HG03521 (cell line): ENCODE measurements at regions not wholly inside any gene's neighbourhood (a gene's known extent, or its start where the extent isn't known, plus 50 kb on each side); places are given as distances from the start of the nearest gene placed in this dataset.
"Not testable (repeated sequence)": the region's sequence is repeated elsewhere in the genome, so short reads cannot be mapped to it uniquely, and the experiment has no call there.

Source experiments
- ATAC-seq: cut with Tn5 transposase; IDR thresholded peaks from one replicate; pipeline ENCODE4 v1.9.1; 2021; ENCODE audit warnings: mild to moderate bottlenecking, moderate library complexity; ENCODE audit not compliant: unreplicated experiment

DNA sequence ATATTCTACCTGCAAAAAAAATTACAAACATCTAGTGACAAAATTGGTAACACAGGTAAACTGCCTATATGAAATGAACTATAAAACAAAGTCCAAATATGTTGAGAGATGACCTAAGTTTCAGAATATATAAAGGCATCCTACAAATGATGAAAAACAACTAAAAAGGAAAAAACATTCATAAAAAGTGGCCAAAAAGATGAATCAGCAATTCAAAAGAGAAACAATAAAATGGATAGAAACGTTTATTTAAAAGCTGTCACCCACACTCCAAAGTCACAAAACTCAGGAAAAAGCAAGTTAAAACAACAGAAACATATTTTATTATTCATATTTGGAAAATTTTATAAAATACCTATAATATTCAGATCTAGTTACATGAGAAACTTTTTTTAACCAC lies 106.5 kb upstream of the DCN start:
- no peak for ATAC-seq

DNA sequence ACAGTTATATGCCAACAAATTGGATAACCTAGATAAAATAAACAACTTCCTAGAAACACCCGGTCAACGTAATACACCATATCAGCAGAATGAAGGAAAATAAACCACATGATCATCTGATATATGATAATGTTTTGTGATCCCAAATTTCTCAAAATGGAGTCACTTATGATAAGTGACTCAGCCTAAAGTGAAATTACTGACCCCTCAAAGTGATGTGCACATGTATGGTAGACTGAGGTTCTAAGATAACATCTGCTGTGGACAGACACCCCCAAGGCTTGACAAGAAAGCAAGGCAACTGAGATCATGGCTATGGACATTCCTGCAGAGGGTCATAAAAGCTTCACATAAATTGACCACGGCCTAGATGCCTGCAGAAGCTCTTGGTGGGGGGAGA lies 105.1 kb upstream of the DCN start:
- ATAC-seq: no peak

DNA sequence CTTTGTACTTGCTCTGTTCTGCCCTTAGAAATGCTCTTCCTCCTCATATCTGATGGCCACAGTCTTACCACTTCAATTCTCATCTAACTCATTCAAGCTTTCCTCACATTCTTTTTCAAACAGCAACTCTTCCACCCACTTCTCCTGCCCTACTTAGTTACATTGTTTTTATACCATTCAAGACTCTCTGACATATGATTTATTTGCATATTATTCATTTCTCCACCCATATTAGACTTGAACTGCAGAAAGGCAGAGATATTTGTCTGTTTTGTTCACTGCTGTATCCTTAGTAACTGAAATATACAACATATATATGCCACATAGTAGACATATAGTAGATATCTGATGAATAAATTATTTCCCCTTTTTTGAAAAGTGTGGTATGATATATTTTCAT lies 95.5 kb upstream of the DCN start:
- ATAC-seq: no peak

DNA sequence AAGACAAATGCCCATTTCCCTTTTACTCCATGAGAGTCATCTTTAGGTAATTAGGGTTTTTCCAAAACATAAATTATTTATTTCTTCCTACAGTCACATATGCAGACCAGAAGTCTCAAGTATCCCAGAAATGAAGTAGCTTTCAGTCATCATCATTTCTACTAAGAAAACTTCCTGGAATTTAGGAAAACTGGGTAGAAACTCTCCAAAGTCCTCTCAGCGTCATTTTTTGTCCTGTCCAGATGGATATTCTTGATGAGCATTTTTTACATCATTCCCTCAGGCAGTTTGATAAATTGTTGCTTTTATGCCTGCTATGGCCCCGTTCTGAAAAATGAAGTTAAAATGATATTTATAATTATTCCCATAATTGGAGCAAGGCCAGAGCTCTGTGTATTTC lies 93.9 kb upstream of the DCN start:
- ATAC-seq: no peak

DNA sequence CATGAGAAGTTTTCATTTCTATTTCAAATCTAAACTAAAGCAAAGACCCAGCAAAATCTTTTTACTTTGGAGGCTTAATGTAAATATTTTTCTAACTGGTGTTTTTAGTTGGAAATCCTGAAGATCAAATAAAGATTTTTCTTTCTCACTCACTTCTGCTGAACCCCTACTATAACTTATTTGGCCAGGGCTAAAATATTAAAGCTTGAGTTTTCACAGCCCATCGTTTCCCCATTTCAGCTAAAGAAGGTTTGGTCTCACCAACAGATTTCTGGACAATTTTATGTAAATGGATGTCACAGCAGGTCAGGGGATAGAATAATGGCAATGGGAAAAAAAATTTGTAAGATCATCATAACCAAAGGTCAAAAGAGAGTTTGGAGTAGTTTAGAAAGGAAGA lies 92.7 kb upstream of the DCN start:
- ATAC-seq: no peak

DNA sequence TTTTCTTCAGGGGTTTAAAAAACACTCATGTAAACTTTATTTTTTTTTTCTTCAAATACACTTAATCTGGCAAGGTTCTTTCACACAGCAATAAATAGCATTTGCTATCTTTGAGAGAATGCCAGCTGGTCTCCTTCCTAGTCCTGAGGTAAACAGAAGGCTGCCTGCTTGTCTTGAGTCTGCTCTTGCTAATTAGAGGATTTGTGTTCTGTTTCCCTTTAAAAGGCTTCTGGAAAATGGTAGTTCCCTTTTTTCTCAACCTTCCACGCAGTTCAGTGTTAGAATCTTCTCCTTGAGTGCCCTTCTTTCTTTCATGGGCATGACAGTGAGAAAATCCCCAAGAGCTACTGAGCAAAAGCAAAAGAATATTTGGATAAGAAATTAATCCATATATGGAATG lies 92.3 kb upstream of the DCN start:
- no peak for ATAC-seq

DNA sequence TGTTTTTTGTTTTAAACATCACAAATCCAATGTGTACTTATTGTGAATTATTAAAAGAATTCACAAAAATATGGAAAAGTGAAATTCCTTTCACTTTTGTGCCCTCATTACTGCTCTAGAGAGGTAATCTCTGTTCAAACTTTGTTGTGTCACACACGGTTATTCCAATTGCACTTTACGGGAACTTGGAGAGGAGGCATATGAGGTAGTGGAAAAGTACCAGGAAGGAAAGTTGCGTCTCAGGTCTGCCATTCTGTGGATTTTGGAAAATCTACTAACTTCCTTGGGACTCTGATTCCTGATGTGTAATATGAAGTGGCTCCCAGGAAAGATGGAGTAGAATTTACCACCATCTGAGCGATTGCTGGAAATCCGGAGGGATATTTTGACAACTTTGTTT lies 90.9 kb upstream of the DCN start:
- no peak for ATAC-seq

DNA sequence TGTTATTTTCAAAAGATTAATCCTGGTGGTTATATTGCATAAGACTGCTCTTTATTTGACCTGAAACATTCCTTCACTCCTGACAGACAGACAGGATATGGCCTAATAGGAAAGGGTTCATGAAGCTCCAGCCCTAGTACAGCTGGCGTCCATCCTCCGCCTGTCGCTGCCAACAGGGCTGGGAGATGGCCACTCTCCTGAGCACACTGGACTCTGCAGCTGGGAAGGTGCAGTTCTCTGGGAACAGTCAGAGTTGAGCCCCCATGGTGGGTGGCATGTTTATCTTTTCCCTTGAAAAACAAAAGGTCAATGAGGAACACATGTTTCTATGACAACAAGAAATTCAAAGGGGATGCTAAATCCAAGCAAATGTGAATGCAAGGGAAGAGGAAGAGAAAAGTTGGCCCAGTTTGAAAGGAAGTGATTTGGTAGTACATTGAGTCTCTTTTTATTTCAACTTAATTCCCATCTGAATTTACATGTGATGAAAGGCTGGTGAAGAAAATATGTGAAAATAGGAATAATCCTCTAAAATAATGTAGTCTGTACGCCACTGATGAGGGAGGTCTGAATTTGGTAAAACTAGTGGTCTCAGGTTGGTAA lies 89.9 kb upstream of the DCN start:
- no peak for ATAC-seq

DNA sequence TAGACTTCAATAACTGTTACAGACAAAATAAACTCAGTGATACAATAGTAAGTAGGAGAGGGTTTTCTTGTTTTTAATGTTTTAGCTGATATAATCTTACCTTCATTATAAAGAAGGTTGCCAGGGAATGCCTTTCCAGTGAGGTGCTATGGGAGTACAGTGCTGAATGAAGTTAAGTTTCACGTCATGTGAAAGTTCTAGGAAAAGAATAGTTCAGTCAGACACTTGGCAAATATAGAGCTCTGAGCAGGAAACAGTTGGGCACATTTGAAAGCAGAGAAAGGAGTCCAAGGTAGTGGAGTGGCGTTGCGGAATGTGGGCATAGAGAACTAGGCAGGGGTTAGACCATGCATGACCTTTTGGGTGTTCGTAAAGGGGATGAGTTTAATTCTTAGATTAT lies 88.6 kb upstream of the DCN start:
- no peak for ATAC-seq

DNA sequence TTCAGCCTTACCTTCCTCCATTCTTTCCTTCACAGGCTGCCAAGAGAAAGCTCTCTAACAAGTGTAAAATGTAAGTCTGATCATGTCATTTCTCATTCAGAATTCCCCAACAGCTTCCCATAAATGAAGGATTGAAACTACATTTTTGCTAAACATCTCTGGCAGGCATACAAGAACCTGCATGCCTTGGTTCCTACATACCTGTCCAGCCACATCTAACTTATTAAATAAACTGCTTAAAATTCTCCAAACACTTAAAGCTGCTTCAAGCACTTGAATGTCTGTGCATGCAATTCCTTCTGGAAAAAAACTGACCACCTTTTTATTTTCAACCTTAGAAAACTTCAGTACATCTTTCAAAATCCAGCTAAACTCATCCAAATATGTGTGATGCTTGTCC lies 84.4 kb upstream of the DCN start:
- no peak for ATAC-seq

DNA sequence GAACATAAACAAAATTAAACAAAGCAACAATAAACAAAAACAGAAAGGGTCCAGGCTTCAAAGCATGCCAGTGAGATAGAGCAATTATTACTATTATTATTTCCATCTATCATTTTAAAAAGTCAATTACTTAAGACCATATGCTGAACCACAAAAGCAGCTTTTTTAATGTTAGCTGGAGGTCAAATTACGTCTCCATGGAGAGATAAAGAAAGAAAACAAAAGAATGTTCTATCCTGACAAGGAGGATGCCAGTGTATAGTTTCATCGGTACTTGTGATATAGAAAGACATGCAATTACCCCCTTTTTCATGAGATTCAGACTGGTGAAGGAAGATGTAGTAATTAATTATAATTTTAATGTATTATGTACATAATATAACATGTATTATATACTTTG lies 81.6 kb upstream of the DCN start:
- no peak for ATAC-seq

DNA sequence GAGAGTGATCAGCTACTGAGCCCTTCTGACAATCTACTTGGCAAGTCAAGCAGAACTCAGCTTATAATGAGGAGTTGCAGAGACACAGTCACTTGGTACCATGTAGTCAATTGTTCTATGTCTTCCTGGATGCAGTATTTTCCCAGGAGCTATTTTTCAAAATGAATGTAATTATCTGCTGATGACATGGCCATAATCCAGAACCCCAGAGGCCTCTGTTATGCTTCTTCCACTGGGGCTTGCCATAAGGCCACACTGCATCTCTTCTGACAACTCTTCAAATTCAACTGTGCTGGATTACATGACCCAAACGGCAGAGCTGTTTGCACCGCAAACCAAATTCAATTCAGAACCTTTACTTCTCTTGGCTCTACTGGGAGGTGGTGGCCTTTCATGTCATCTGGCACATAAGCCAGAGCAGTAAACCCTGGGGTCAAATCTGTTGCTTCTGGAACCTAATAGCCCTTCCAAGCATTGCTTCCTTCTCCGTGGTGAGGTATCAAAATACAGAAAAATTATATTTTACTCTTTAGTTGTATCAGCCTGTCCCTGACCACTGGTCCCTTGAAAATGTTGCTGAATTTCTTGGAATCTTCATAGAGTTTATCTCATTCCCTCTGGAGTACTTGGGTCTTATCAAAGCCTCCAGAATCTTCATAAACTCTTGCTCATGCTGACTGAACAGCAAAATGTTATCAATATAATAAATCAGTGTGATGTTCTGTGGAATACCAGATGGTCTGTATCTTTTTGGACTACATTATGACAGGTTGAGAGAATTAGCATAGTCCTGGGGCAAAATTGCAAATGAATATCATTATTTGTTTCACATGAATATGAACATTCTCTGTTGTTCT lies 79.4 kb upstream of the DCN start:
- no peak for ATAC-seq

DNA sequence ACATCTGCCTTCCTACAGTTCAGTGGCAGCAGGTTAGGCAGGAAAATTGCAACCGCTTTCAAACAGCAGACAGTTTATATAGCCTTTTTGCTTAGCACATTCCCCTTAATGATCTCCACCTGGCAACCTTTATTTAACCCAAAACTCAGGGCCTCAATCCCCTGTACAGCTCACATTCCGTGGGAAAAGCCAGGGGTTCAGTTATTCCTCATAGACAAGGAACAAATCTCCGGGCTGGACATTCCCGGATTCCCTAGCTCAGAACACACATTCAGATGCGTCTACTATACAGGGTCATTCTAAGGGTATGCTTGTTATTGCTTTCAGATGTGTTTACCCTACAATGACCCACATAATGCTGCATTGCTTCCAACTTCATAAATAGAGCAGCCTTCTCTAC lies 73.8 kb upstream of the DCN start:
- no peak for ATAC-seq

DNA sequence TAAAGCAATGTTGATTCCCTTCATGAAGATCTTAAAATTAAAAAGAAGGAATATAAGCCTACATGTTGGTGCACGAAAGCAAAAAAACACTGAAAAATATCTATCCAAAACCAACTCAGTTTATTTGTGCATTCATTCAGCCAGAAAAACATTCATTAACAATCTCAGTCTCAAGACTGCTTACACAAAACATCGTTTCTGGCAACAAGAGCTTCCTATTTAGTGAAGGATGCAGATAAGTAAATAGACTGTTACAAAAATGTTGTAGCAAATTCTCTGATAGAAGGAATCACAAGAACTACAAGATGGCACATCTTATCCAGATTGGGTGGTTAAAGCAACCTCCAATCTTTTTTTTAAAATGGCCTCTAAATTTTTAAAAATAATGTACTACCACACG lies 69.7 kb upstream of the DCN start:
- ATAC-seq: no peak

DNA sequence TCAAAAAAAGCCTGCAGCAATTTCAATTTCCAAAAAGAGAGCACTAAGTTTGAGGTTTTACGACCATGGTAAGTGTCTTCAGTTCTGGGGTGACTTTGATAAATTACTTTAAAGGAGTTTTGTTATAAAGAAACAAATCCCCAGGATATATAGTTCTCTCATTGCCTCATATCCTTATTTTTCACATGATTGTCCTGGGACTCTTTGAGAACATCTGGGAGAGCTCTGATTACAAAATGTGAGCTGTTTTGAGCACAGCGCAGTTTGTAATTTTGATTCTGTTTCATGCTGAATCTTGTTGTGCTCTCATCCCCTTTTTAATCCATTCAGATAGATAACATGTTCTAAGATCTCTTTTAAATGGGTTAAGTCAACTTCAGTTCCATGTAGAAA lies 67.7 kb upstream of the DCN start:
- no peak for ATAC-seq

DNA sequence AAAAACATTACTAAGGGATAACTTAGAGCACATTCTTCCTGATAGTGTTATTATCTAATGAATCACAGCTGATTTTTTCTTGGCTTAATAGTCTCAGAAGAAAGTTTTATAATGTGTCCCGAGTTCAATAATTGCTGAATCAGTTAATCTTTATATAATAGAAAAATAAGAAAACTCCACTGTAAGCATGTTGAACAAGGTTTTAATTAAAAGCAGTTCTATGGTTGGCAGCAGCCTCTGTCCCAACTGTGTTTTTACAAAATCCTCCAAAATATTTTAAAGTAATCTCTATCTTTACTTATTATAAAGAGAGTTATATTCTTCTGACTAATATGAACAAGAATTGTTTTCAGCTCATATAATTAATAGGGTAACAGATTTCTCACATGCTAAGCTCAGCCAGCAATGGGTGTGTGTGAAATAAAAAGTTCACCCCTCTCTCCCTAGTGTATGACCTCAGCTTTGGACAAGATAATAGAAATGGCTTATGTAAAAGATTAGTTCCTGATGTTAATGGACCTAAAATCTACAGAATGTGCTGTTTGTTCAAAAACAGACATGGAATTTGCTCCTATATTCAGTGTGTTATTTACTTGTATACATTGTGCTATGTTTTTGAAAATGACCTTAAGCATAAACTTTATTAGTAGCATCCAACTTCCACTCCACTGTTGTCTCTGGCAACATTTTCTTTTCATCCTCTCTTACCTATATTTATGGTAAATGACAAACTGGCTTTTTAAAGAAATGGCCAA lies 67.1 kb upstream of the DCN start:
- no peak for ATAC-seq

DNA sequence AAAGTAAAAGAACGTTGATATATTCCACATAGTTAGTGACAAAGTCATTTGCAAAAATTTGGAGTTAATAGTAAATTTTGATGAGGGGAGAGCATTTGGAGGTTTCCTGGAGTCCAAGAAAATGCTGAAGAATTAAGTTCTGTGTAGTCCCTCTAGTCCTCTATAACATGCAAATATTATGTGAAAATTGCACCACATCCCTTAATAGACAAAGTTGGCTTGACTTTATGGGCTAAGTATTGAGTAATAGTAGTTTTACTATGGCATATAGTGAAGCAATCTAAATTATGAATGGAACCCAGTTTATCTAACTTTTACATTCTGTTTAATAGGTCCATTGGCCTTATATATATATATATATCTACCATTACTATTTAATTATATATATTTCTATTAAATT lies 66.4 kb upstream of the DCN start:
- no peak for ATAC-seq

DNA sequence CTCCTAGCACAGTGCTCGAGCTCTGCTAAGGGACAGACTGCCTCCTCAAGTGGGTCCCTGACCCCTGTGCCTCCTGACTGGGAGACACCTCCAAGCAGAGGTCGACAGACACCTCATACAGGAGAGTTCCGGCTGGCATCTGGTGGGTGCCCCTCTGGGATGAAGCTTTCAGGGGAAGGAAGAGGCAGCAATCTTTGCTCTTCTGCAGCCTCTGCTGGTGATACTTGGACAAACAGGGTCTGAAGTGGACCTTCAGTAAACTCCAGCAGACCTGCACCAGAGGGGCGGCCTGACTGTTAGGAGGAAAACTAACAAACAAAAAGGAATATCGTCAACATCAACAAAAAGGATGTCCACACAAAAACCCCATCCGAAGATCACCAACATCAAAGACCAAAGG lies 60.6 kb upstream of the DCN start:
- not testable (repeated sequence) for ATAC-seq

DNA sequence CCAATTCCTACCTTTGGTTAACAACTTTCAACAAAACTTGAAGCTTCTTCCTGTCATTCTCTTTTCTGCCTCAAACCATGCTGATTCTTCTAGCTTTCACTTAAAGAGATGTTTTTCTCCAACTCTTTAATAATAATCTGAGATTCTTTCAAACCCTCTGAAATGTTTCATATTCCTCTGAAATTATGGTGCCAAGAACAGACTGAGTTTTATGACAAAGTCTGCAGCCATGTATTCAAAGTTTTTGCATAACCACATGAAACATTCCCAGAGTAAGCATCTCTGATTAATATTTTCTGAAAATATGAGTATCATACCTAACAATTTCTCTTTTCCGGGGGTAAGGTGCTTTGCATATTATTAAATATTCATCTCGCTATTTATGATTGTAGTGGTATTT lies 59.1 kb upstream of the DCN start:
- ATAC-seq: no peak

DNA sequence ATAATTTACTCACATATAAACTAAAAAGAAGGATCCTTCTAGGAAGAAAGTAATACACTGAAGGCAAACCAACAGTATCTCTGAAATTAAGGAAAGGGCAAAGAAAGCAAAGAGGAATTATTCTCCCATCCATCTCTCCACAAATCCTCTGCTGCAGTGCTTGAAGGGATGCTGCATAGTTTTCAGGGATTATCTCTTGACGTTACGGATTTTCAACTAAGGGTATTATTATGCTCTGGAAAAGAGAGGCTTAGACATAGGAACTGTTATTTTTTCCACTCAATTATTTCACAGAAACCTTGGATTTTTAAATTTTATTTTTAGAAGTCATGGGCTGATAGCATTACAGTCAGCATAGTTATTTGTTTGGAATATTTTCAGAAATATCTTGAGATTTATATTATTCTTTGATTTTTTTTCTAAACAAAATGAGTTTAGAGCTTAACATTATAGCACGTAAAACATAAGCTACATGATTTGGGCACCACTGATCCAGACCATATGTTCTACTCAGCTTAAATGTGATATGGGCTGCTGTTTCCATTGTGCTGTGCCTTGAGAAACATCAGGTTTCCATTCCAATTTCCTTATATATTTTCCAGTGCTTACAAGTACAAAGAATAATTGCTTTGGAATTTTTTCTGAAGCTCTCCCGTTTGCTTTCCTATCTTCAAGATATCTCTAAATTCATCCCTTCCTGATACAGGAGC lies 57.9 kb upstream of the DCN start:
- ATAC-seq: no peak

DNA sequence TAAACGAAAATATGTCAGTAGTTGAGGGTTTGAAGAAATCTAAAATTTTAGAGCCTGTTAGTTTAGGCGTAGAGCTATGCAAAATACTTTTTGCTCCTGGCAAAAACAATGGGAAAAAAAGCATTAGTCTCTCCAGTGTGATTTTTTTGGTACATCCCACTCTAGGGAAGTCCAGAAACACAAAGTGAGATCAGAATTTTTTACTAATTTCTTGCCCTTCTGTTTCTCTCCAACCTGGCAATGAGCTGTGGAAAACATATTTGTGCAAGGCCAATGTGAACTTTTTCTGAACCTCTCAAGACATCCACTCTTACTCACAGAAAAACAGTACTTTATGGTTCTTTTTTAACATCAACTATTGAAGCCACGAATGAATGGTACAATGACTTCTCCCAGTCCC lies 56.9 kb upstream of the DCN start:
- no peak for ATAC-seq
